GM18505 (cell line): ENCODE measurements at regions not wholly inside any gene's neighbourhood (a gene's known extent, or its start where the extent isn't known, plus 50 kb on each side); places are given as distances from the start of the nearest gene placed in this dataset.
"Not testable (repeated sequence)": the region's sequence is repeated elsewhere in the genome, so short reads cannot be mapped to it uniquely, and the experiment has no call there.

ENCODE experiments used
- ATAC-seq: cut with Tn5 transposase; IDR thresholded peaks from one replicate; pipeline ENCODE4 v1.9.1; 2021; ENCODE audit not compliant: unreplicated experiment
- POLR2A ChIP-seq: IDR thresholded peaks from 4 replicates; pipeline ENCODE4 v1.6.1; 2011; ENCODE audit warnings: borderline replicate concordance; ENCODE audit not compliant: insufficient read depth, insufficient read length; ENCODE audit errors: extremely low read depth

DNA sequence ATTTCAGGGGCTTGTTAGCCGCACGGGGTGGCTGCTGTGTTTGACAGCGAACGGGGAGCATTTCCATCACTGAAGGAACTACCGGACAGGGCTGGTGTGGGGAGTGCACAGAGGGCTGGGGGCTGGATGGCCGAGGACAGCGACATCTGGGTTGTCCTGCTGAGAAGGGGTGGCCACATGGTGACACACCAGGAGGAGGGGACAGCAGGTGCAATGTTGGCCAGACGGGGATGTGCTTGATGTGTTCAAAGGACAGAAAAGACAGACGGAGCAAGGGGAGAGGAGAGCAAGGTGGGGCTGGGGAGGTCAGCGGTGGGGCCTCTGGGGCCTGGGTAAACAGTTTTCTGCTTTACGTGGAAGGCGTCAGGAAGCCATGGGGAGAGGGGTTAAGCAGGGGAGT lies 115.7 kb downstream of the TNFRSF13B start:
- not testable (repeated sequence) for ATAC-seq

DNA sequence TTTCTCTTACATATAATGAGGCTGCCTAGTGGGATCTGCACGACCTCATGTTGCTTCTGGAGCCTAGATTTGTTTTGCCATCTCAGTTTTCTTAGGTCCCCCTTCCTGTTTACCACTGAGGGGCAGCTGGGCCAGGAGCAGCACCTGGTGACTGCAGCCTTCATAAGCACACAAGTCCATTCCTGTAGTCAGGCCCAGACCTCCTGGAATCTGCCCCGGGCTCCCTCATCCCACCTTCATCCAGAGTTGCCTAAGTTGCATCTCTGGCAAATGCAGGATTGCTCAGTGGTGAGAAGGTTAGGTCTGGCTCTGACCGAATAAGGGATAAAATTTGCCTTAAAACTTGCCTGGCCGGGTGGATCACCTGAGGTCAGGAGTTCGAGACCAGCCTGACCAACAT lies 117.3 kb downstream of the TNFRSF13B start:
- ATAC-seq: not testable (repeated sequence)

DNA sequence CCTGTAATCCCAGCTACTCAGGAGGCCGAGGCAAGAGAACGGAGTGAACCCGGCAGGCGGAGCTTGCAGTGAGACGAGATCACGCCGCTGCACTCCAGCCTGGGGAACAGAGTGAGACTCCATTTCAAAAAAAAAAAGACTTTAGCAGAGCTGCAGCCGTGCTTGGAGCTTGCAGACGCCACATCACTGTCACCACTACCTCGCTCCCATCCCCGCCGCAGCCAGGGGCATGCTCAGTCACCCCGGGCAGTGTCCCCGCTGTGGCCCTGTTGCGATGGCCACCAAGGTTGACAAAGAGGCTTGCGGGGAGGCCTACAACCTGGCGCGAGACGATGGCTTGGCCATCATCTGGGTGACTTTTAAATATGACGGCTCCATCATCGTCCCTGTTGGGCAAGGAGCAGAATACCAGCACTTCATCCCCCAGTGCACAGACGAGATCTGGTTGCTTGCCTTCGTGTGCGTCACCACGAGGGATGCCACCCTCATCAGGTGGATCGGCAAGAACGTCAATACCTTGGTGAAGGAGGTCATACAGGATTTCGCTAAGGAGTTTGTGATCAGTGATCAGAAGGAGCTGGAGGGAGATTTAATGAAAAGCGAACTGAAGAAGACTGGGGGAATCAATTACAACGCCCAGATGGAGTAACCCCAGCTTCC lies 118.1 kb downstream of the TNFRSF13B start:
- ATAC-seq: no peak
- TF ChIP-seq POLR2A: no peak

DNA sequence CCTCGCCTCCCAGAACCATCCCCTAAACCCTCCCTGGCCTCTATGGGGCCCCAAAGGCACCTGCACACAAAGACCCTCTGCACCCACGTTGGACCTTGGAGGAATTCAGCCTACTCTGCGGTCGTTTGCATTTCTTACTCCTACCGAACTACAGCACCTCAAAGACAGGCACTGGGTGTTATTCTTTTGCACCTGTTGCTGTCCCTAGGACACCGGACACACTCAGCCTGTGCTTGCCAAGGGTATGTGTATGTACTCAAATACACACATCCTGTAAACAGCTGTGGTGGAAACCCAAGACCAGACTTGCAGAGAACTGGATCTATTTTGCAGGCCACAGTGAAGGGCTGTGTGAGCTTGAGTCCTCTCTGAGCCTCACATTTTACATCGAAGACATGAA lies 122.1 kb downstream of the TNFRSF13B start:
- ATAC-seq: not testable (repeated sequence)

DNA sequence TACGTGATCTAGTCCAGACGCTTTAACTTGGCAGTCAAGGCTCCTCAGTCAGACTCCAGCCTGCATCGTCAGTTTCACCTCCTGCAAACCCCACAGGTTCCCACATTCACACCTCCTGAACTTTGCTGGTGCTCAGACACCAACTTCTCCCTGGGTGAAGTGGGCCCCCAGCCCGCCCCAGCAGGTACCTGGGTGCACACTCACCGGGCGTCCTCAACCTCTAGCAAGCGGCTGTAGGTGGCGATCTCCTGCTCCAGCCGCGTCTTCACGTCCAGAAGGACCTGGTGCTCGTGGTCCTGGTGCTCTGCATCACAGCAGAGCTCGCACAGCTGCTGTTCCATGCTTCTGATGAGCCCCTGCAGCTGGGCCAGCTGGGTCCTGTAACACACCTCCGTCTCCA lies 122.9 kb downstream of the TNFRSF13B start:
- ATAC-seq: not testable (repeated sequence)

DNA sequence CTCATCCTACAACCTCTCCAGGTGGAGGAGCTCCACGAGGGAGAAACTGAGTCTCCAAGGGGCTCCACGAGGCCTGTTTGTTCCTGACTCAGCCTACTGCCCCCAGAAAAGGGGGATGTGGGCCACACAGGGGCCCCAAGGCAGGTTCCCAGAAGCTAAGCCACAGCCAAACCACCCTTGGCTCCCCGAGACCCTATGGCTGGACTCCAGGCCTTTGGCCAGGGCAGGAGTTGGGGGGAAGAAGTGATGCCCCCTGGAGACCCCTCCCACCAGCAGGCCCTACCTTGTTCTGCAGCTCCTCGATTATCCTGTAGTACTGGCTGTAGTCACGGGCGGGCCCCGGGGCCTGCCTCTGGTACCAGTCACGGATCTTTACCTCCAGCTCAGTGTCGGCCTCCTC lies 126.8 kb downstream of the TNFRSF13B start:
- not testable (repeated sequence) for ATAC-seq

DNA sequence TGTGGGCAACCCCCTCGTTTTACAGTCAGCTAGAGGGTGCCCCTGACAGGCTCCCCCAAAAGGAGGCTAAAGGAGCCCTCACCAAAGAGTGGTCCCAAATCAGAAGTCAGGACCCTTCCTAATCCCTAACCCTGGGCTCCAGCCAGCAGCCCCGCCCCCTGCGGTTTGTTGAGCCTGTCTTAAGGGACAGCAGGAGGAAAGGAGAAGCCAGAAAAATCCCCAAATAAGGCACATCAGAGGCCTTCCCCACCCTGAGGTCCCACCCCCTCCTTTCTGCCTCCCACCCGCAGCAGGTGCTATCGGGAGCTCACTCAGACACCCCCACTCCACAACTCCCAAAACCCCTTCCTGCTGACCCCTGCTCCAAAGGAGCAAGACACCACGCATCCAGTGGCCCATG lies 127.2 kb downstream of the TNFRSF13B start:
- not testable (repeated sequence) for ATAC-seq

DNA sequence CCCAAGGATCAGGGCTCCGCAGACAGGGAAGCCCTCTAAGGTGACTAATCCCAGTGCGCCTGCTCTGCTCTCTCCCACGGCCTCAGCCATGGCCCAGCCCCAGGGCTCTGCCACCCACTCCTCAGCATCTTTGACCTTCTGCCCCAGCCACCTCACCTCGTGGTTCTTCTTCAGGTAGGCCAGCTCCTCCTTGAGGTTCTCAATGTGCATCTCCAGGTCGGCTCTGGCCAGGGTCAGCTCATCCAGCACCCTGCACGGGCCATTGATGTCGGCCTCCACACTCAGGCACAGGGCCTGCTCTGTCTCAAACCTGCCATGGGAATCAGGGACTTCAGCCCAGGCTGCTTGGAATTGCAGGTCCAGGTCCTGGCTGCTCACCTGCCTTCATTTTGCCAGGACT lies 128.4 kb downstream of the TNFRSF13B start:
- ATAC-seq: not testable (repeated sequence)

DNA sequence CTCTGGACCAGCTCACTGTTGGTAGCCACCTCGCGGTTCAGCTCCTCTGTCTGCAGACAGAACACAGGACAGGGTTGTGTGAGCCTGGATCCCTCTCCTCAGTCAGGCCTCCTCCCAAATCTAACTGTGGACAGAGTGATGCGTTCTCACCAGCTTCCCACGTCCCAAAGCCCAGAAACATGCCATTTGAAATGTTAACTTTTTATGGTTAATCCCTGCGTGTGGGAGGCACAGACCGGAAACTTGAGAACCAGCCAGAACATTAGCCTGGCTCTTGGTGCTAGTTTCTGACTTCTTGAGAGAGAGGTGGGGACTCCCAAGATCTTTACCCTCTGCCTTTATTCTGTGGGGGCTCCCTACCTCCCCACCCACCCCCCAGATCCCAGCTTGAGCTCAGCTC lies 129.6 kb downstream of the TNFRSF13B start:
- not testable (repeated sequence) for ATAC-seq

DNA sequence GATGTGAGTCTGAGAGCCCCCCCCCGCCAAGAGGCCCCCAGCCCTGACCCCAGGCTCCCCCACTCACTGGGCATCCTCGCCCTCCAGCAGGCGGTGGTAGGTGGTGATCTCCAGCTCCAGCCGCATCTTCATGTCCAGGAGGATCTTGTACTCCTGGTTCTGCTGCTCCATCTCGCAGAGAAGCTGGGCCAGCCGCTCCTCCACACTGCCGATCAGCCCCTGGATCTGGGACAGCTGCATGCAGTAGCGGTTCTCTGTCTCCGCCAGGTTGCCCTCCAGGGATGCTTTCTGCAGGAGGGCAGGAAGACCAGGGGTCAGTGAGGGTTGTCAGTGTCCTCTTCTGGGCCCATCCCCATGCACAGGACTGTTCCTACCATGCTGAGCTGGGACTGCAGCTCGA lies 130.0 kb downstream of the TNFRSF13B start:
- not testable (repeated sequence) for ATAC-seq

DNA sequence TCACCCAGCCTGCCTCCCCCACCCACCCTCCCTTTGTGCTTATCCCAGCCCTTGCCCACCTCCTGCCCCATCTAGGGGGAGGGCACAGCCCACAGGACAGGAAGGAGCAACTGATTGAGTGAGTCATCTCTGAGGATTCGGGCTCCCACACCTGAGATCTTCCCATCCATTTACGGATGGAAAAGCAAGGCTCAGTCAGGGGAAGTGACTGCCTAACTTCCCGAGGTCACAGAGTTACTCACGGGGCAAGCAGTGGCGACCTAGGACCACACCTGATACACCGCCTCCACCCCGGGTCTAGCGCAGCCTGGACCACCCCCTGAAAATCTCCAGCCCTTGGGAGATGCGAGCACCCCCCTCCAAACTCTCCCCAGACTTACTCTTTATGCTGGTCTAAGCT lies 131.7 kb downstream of the TNFRSF13B start:
- not testable (repeated sequence) for ATAC-seq

DNA sequence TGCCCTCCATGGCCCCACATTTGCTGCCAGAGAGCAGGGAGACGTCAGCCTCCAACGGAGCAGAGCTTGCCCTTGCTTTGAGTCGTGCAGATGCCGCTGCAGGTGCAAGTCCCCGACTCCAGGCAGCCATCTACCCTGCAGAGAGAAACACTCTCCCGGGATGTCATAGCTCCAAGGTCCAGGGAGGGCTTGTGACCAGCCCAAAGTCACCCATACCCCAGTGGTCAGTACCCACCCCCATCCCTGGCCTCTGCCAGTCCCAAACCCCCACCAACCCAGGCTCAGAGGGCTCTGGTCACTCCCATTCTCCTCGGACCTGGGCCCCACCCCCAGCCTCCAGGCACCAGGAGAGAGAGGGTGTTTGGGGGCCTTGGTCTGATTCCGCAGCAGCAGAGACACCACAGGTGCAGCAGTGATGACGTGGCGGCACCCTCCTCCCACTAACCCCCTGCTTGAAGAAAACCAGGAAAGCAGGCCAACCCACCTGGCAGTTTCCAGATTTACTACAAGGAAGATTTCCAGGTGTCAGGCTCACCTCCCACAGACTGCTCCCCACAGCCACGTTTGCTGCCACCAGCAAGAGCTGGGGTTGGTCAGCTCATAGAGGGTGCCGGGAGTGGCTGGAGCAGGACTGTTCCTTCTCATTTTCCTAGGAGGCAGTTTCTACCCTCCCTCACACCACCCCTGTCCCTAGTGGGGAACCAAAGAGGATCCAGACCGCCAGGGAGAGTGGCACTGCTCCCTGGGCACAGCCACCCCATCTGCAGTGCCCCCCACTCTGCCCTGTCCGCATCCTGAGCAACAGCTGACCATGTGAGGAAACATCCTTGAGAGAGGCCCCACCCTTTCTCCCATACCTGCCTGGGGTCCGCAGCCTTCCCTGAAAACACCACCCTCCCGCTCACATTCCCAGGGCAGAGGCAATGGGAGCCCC lies 132.4 kb downstream of the TNFRSF13B start:
- not testable (repeated sequence) for ATAC-seq

DNA sequence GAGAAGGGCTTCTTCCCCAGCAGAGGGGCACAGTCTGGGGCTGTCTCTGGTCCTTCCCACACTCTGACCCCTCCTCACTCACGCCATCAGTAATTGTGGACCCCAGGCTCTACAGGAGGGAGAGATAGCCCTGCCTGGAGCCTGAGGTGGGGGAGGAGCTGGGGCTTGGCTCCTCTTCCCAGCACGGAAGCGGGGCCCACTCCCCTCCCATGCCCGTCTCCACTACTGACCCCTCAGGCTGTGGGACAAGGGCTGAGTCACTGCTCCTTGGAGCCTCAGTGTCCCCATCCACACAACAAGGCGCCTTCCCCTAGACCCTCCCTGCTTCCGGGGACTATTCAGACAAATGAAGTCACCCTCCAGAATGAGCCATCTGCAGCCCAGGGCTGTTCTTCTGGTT lies 133.1 kb downstream of the TNFRSF13B start:
- not testable (repeated sequence) for ATAC-seq

DNA sequence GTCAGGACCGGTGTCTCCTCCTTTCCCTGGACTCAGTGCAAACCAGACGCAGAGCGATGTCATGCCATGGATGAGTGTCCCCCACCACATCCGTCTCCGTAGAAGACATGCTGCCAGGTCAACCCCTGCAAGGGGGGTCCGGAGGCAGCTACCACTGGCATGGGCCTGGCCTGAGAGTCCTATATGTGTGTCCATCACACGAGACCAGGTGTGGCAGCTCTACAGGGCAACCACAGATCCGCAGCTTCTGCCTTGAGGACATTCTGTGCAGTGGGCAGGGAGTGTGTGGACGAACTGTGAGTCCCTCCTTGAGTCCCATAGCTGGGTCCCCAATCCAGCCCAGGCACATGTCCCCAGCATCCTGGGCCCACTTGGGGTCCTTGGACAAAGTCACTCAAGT lies 133.6 kb downstream of the TNFRSF13B start:
- not testable (repeated sequence) for ATAC-seq

DNA sequence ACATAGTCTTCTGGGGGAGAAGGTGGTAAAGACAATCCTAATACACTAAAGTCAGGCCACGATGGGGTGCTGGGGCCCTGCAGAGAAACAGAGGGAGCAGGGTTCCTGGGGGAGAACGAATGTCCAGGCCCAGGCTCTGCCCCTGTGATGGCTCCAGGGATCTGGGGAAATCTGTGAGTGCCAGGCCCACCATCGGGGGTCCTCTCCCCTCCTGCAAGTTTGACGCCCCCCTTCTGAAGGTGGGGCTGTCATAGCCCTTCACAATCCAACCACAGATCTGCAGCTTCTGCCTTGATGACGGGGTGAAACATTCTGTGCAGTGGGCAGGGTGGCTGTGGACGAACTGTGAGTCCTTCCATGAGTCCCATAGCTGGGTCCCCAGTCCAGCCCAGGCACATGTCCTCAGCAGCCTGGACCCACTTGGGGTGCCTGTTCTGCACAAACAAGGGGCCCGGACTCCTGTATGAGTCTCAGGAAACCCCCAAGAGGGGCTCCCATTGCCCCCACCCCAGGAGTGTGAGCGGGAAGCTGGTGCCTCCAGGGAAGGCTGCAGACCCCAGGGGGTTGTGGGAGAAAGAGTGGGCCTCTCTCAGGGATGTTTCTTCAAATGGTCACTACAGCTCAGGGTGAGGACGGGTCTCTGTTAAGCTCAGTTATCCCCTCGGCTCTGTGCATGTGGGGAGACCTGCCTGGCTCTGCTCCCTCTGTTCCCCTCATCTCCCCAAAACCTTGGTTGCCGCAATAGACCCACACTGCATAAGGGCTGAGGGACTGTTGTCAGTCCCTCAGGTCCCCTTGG lies 134.3 kb downstream of the TNFRSF13B start:
- ATAC-seq: not testable (repeated sequence)

DNA sequence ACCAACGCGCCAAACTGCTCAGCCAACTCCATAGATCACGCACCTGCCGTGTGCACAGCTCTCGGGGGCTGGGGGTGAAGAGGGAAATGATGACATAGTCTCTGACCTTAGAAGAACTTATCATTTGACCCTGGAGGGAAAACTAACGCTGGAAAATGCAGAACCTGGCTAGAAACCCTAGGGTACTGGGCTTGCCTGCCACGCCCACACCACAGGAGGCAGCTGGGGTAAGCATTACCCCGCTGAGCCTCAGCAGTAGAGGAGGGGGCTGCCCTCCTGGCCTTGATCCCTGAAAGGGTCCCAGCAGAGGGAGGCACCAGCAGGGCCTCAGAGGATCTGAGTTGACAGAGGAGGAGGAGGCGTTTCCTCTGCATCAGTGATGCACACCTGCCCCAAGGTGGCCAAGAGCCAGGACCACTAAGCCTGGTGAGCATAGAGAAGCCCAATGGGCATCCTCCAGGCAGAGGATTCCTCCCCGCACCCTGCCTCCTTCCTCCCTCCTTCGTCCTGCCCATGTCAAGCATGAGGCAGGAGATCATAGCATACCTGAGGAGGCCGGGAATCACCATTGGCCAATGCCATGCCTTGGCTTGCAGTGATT lies 135.5 kb downstream of the TNFRSF13B start:
- not testable (repeated sequence) for ATAC-seq

DNA sequence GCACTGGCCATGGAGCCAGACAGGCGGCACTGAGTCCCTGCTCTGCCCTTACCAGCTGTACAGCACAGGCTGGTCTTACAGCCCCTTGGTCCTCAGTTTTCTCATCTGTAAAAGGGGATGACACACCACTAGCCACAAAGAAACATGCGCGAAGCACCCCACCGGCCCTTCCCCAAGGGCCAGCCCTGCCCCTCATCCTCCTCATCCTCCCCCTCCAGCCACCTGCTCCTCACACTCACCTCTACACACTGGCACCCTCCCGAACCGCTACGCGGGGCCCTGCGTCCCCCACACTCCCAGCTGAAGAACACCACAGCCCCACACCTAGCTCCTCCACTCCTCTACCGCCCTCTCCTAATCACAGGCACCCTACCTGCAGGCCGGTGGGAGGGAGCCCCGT lies 138.4 kb downstream of the TNFRSF13B start:
- not testable (repeated sequence) for ATAC-seq

DNA sequence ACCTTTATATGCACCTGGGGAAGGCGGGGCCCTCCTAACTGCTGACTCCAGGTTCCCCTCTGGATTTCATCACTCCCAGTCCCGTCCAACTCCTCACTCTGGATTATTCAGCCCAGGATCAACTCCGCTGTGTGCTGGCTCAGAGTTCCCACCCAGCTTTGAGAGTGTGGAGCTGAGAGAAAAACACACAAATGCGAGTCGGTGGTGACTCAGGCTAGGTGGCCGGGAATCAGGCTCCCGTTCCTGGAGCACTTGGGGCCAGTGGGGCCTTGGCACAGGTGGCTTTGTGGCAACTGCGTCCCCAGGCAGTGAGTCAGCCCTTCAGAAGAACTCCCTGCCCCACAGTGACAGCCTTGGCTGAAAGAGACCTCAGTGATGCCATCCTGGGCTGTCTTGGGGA lies 139.1 kb downstream of the TNFRSF13B start:
- not testable (repeated sequence) for ATAC-seq

DNA sequence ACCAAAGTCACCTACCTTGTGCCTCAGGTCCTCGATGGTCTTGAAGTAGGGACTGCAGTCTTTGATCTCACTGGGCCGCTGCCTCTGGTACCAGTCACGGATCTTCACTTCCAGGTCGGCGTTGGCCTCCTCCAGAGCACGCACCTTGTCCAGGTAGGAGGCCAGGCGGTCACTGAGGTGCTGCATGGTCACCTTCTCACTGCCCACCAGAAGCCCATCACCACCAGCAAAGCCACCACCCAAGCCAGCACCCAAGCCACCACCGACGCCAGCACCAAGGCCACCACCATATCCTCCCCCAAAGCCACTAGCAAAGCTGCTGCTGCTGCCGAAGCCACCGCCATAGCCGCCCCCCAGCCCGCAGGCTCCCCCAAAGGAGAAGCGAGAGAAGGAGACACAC lies 139.7 kb downstream of the TNFRSF13B start:
- ATAC-seq: not testable (repeated sequence)

DNA sequence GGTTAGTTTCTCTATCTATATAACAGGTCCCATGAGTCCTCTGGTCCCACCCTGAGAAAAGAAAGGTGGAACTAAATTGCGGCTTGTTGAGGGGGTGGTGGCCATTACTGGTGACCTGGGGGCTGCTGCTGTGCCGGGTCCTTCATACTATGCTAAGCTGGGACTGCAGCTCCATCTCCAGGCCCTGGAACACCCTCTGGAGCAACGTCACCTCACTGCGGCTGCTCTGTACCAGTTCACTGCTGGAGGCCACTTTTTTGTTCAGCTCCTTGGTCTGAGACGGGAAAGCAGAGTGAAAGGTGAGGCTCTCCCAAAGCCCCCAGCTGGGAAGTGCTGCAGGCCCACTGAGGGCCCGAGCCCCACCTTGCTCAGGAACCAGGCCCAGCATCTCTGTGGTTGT lies 140.7 kb downstream of the CCDC144A start:
- not testable (repeated sequence) for ATAC-seq
